Activated T-helper 1 cell treated with anti-CD3 and anti-CD28 coated beads, Interleukin-2, amount 50 U/mL, for 16 hours (primary cell): ENCODE measurements at regions not wholly inside any gene's neighbourhood (a gene's known extent, or its start where the extent isn't known, plus 50 kb on each side); places are given as distances from the start of the nearest gene placed in this dataset.
"Not testable (repeated sequence)": the region's sequence is repeated elsewhere in the genome, so short reads cannot be mapped to it uniquely, and the experiment has no call there.

Source experiments
- DNase-seq, 2 donors: peaks; one replicate each; pipeline ENCODE4 v3.0.0-alpha.2; 2020; ENCODE audit warnings: low read depth in 1 of 2, low spot score in 1 of 2

GRCh38 chr18:14190776-14191442 is 58.7 kb upstream of the ZNF519 start:
- not testable (repeated sequence) for DNase-seq

GRCh38 chr18:14189858-14190257 is 57.6 kb upstream of the ZNF519 start:
- no peak for DNase-seq

- DNase-seq, result not testable (repeated sequence)
Observed at GRCh38 chr18:14188751-14189406, 56.6 kb upstream of the ZNF519 start.
